Panc1 (cell line): ENCODE measurements at regions not wholly inside any gene's neighbourhood (a gene's known extent, or its start where the extent isn't known, plus 50 kb on each side); places are given as distances from the start of the nearest gene placed in this dataset.

Experiments used
- CTCF ChIP-seq: fragments of 450-650 bp; IDR thresholded peaks from 2 replicates; pipeline ENCODE4 v1.5.1; 2017; ENCODE audit warnings: mild to moderate bottlenecking
- REST ChIP-seq, 2 experiments: IDR thresholded peaks; 2 replicates each; pipeline ENCODE4 v1.6.1; 2011 to 2012; ENCODE audit warnings: low read depth in 2 of 2, control low read depth in 1 of 2, low read length in 1 of 2, mild to moderate bottlenecking in 1 of 2, moderate library complexity in 1 of 2; ENCODE audit not compliant: insufficient read depth in 1 of 2

GRCh38 chr13:72293206-72293605 lies 426.2 kb upstream of the DACH1 start:
- TF ChIP-seq CTCF (no peak), REST (IDR thresholded peaks at IDR 0.05; ENCODE audit: insufficient read depth in 1 of 2, low read depth in 2 of 2, low read length in 1 of 2) (no peak)
